GM12865 (cell line): ENCODE measurements at regions not wholly inside any gene's neighbourhood (a gene's known extent, or its start where the extent isn't known, plus 50 kb on each side); places are given as distances from the start of the nearest gene placed in this dataset.

Source experiments
- DNase-seq: peaks from one replicate; pipeline ENCODE4 v3.0.0; 2010; ENCODE audit warnings: low read depth
- H3K4me3 ChIP-seq: 2 replicates; pipeline ENCODE4 v1.5.1; 2011; ENCODE audit warnings: mild to moderate bottlenecking, low read depth, low read length, control low read depth
- CTCF ChIP-seq: IDR thresholded peaks from 2 replicates; pipeline ENCODE4 v1.5.1; 2011; ENCODE audit warnings: low read length, control low read depth, low read depth, inconsistent platforms; ENCODE audit not compliant: insufficient read depth; ENCODE audit errors: missing control alignments

DNA sequence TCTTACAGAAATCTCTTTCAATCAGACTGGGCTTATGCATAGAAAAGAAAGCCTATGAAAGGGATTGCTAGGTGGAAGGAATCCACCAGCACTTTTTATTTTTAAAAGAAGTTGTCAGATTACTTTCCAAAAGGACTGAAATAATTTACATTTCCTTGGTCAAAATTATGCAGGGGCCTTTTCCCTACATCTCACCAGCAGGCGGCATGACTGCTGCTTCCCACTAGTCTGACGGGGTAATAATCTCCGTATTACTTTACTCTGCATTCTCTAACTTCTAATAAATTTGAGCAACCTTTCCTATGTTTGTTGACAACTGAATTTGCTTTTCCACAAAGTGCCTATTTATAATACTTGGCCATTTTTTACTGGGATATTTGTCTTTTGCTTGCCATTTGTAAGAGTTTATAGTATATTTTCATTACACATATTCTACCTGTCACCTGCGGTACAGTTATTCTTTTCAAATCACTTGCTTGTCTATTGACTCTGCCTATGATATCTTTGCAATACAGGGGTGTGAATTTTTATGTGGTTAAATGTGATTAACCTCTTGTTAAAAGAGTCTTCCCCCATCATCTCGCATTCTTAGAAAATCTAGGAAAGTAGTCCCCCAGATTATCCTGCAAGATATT is 51.9 kb upstream of the USP47 start:
- no peak overlapping the region for H3K4me3 ChIP-seq
- TF ChIP-seq CTCF: peak; percentile 57
- DNase-seq: peak; percentile 15

- no peak for TF ChIP-seq CTCF
- H3K4me3 ChIP-seq: no peak overlapping the region
- DNase-seq: no peak
Measured at GRCh38 chr11:11788063-11788710, 53.6 kb upstream of the USP47 start.

DNA sequence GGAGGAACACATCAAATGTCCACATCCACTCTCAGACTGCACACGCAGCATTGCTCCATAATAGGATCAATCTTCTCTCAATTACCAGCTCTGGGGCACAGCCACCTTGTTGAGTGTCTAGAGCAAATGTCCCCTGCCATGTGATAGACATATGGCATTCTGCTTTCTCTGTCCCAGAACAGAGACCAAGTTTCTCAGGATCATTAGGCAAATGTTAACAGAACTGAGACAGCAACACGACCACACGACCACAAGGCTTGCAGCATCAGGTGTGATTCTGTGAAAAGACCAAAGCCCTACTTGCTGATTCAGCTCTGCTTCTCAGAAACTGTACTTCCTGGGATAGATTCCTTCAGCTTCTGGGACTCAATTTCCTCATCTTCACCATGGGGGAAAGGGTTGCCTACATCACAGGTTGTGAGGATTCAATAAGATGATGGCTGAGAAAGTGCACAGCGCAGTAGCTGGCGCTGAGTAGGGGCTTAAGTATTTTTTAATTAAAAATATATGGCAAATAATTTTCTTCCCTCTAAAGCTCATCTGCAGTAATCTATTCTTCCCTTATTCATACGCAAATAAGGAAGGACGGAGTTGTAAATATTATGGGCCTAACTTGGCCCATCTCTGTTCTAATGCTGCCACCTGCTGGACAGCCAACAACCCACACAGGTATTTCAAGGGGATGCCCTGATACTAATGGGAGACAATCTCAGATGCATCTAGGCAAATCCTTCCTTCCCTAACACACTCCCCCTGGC is 54.3 kb upstream of the USP47 start:
- peak; percentile 72 for DNase-seq
- peak; percentile 80 for TF ChIP-seq CTCF
- H3K4me3 ChIP-seq: no peak overlapping the region

DNA sequence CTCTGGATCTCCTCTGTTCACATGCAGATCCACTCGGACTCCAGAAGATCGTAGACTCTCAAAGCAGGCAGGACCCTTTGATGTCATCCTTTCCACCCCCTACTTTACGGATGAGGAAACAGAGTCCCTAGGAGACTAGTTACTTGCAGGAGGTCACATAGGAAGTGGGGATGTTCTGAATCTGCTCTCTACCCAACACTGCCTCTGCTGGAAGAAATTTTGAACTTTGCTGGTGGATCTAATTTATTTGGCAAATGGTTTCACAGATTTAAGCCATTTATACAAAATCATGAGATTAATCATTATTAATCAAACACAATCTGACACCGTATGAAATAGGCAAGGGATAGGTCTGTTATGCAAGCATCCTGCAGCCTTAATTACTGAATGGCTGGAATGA is 55.0 kb upstream of the USP47 start:
- DNase-seq: no peak
- TF ChIP-seq CTCF: peak; percentile 28

DNA sequence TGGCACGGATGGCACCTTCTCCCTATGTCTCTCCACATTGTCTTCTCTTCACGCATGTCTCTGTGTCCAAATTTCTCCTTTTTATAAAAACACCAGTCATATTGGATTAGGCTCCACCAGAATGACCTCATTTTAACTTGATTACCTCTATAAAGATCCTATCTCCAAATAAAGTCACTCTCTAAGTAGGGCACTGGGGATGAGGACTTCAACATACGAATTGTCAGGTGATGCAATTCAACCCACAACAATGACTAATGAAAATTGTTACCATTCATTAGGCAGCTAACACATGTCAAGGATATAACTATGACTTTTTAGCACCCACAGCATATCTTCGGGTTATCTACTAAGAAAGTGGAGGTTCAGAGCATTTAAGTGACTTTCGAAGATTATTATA is 55.5 kb upstream of the USP47 start:
- no peak for TF ChIP-seq CTCF
- DNase-seq: no peak

More for the DNA sequence above, 55.0 kb upstream of the USP47 start:
- H3K4me3 ChIP-seq: no peak overlapping the region

DNA sequence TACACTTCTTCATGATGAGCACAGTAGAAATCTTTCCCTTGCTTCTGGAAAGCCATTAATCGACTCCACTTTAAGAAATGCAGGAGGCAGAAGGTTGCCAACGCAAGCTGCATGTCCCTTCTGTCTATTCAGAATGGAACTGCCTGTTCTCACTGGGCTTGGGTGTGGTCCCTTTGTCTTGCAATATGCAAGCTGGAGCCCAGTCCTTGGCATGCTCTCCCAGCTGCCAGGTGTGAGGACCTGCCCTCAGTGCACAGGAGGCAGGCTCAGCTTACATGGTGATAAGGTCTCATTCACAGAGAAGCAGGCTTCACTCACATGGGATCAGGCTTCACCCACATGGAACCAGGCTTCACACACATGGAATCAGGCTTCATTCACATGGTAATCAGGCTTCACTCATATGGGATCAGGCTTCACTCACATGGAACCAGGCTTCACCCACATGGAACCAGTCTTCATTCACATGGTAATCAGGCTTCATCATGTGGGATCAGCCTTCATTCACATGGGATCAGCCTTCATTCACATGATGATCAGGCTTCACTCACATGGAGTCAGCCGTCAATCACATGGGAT is 59.2 kb upstream of the USP47 start:
- no peak overlapping the region for H3K4me3 ChIP-seq
- TF ChIP-seq CTCF: no peak
- DNase-seq: no peak

More for the DNA sequence above, 55.5 kb upstream of the USP47 start:
- H3K4me3 ChIP-seq: no peak overlapping the region
